ENCODE measurements at regions not wholly inside any gene's neighbourhood (a gene's known extent, or its start where the extent isn't known, plus 50 kb on each side); places are given as distances from the start of the nearest gene placed in this dataset.

- no peak for TF ChIP-seq CTCF (IDR thresholded peaks at IDR 0.05)
- peaks cover 38% of the 10 kb centered on the region for H3K4me1 Mint-ChIP-seq (ENCODE audit: unreplicated experiment)
Measured at GRCh38 chr14:84250893-84251292, 1279.1 kb upstream of the FLRT2 start.

GRCh38 chr14:84251411-84252115, 1278.4 kb upstream of the FLRT2 start:
- no peak for TF ChIP-seq CTCF (IDR thresholded peaks at IDR 0.05)
- Mint-ChIP-seq H3K4me3 (ENCODE audit: unreplicated experiment) (no peak overlapping the region), H3K36me3 (ENCODE audit: unreplicated experiment) (no peaks in the 10 kb centered on the region), H3K27me3 (ENCODE audit: unreplicated experiment) (no peaks in the 10 kb centered on the region), H3K27ac (ENCODE audit: unreplicated experiment) (no peak overlapping the region), H3K9me3 (ENCODE audit: unreplicated experiment) (no peaks in the 10 kb centered on the region), H3K4me1 (ENCODE audit: unreplicated experiment) (peaks cover 39% of the 10 kb centered on the region)
- DNase-seq (ENCODE audit: extremely low spot score, unreplicated experiment): no peak

More at GRCh38 chr14:84250893-84251292, 1279.1 kb upstream of the FLRT2 start:
- DNase-seq (ENCODE audit: extremely low spot score, unreplicated experiment): no peak
- Mint-ChIP-seq H3K36me3 (ENCODE audit: unreplicated experiment) (no peaks in the 10 kb centered on the region), H3K4me3 (ENCODE audit: unreplicated experiment) (no peak overlapping the region), H3K27me3 (ENCODE audit: unreplicated experiment) (no peaks in the 10 kb centered on the region), H3K27ac (ENCODE audit: unreplicated experiment) (no peak overlapping the region), H3K9me3 (ENCODE audit: unreplicated experiment) (no peaks in the 10 kb centered on the region)

GRCh38 chr14:84252706-84253105, 1277.2 kb upstream of the FLRT2 start:
- H3K27ac Mint-ChIP-seq (ENCODE audit: unreplicated experiment): no peak overlapping the region
- no peak for TF ChIP-seq CTCF (IDR thresholded peaks at IDR 0.05)
- H3K27me3 Mint-ChIP-seq (ENCODE audit: unreplicated experiment): no peaks in the 10 kb centered on the region
- no peaks in the 10 kb centered on the region for H3K36me3 Mint-ChIP-seq (ENCODE audit: unreplicated experiment)
- DNase-seq (ENCODE audit: extremely low spot score, unreplicated experiment): no peak
- H3K9me3 Mint-ChIP-seq (ENCODE audit: unreplicated experiment): no peaks in the 10 kb centered on the region
- peaks cover 36% of the 10 kb centered on the region for H3K4me1 Mint-ChIP-seq (ENCODE audit: unreplicated experiment)
- H3K4me3 Mint-ChIP-seq (ENCODE audit: unreplicated experiment): no peak overlapping the region

GRCh38 chr14:84253326-84253725, 1276.6 kb upstream of the FLRT2 start:
- Mint-ChIP-seq H3K9me3 (ENCODE audit: unreplicated experiment) (no peaks in the 10 kb centered on the region), H3K36me3 (ENCODE audit: unreplicated experiment) (no peaks in the 10 kb centered on the region), H3K4me1 (ENCODE audit: unreplicated experiment) (peaks cover 35% of the 10 kb centered on the region), H3K4me3 (ENCODE audit: unreplicated experiment) (no peak overlapping the region), H3K27ac (ENCODE audit: unreplicated experiment) (no peak overlapping the region), H3K27me3 (ENCODE audit: unreplicated experiment) (no peaks in the 10 kb centered on the region)
- DNase-seq (ENCODE audit: extremely low spot score, unreplicated experiment): no peak
- TF ChIP-seq CTCF (IDR thresholded peaks at IDR 0.05): no peak

- DNase-seq (ENCODE audit: extremely low spot score, unreplicated experiment): no peak
- peaks cover 35% of the 10 kb centered on the region for H3K4me1 Mint-ChIP-seq (ENCODE audit: unreplicated experiment)
- H3K27ac Mint-ChIP-seq (ENCODE audit: unreplicated experiment): no peak overlapping the region
- H3K4me3 Mint-ChIP-seq (ENCODE audit: unreplicated experiment): no peak overlapping the region
- H3K27me3 Mint-ChIP-seq (ENCODE audit: unreplicated experiment): no peaks in the 10 kb centered on the region
- H3K9me3 Mint-ChIP-seq (ENCODE audit: unreplicated experiment): no peaks in the 10 kb centered on the region
- TF ChIP-seq CTCF (IDR thresholded peaks at IDR 0.05): no peak
- no peaks in the 10 kb centered on the region for H3K36me3 Mint-ChIP-seq (ENCODE audit: unreplicated experiment)
Measured at GRCh38 chr14:84254290-84254689, 1275.7 kb upstream of the FLRT2 start.

All from osteocyte (in vitro differentiated cells).